HG03097 (cell line): ENCODE measurements at regions not wholly inside any gene's neighbourhood (a gene's known extent, or its start where the extent isn't known, plus 50 kb on each side); places are given as distances from the start of the nearest gene placed in this dataset.
"Not testable (repeated sequence)": the region's sequence is repeated elsewhere in the genome, so short reads cannot be mapped to it uniquely, and the experiment has no call there.

Experiments
- ATAC-seq: cut with Tn5 transposase; IDR thresholded peaks from one replicate; pipeline ENCODE4 v1.9.1; 2021; ENCODE audit not compliant: unreplicated experiment, low FRiP score

- ATAC-seq, result no peak
Measured at GRCh38 chr3:127068871-127069270, 86.0 kb downstream of the PLXNA1 start.

- ATAC-seq, result no peak
Measured at GRCh38 chr3:127069814-127070440, 87.0 kb downstream of the PLXNA1 start.

GRCh38 chr3:127070776-127071175 lies 87.9 kb downstream of the PLXNA1 start:
- ATAC-seq, result no peak

GRCh38 chr3:127071597-127072001 lies 88.7 kb downstream of the PLXNA1 start:
- no peak for ATAC-seq

- no peak for ATAC-seq
Measured at GRCh38 chr3:127072221-127072771, 89.4 kb downstream of the PLXNA1 start.

- ATAC-seq, result no peak
Measured at GRCh38 chr3:127072971-127073783, 90.3 kb downstream of the PLXNA1 start.

- no peak for ATAC-seq
Measured at GRCh38 chr3:127073941-127074820, 91.3 kb downstream of the PLXNA1 start.

- ATAC-seq, result peak; percentile 85
Measured at GRCh38 chr3:127074900-127075360, 92.0 kb downstream of the PLXNA1 start.

- not testable (repeated sequence) for ATAC-seq
Measured at GRCh38 chr3:127076166-127076992, 93.5 kb downstream of the PLXNA1 start.

- ATAC-seq, result no peak
Measured at GRCh38 chr3:127077068-127077467, 94.2 kb downstream of the PLXNA1 start.

GRCh38 chr3:127077505-127078064 lies 94.7 kb downstream of the PLXNA1 start:
- ATAC-seq, result no peak

GRCh38 chr3:127078626-127079025 lies 95.7 kb downstream of the PLXNA1 start:
- no peak for ATAC-seq

- ATAC-seq, result no peak
Measured at GRCh38 chr3:127079211-127079610, 96.3 kb downstream of the PLXNA1 start.

GRCh38 chr3:127081001-127081720 lies 98.2 kb downstream of the PLXNA1 start:
- no peak for ATAC-seq

- ATAC-seq, result no peak
Measured at GRCh38 chr3:127082066-127082465, 99.2 kb downstream of the PLXNA1 start.

- ATAC-seq, result no peak
Measured at GRCh38 chr3:127083778-127084397, 101.0 kb downstream of the PLXNA1 start.

GRCh38 chr3:127084401-127084990 lies 101.6 kb downstream of the PLXNA1 start:
- ATAC-seq, result no peak

GRCh38 chr3:127085576-127085975 lies 102.7 kb downstream of the PLXNA1 start:
- no peak for ATAC-seq
